ENCODE measurements at regions not wholly inside any gene's neighbourhood (a gene's known extent, or its start where the extent isn't known, plus 50 kb on each side); places are given as distances from the start of the nearest gene placed in this dataset.

GRCh38 chrX:125622899-125623298, 303.2 kb downstream of the TEX13C start:
- Histone ChIP-seq H4K20me1 (replicated peaks; ENCODE audit: control insufficient read depth, insufficient read depth, low read length) (no peaks in the 10 kb centered on the region), H3K27ac (ENCODE audit: extremely low read depth, low read depth, low read length) (no peak overlapping the region), H3K9ac (ENCODE audit: insufficient read depth in 1 of 2, low read depth in 2 of 2, low read length in 2 of 2) (no peak overlapping the region), H3K27me3 (ENCODE audit: control insufficient read depth in 2 of 2, insufficient read depth in 2 of 2, low read length in 2 of 2) (no peaks in the 10 kb centered on the region), H3K79me2 (ENCODE audit: control insufficient read depth, insufficient read depth, low read length) (no peaks in the 10 kb centered on the region), H3K4me2 (ENCODE audit: insufficient read depth, low read length) (no peak overlapping the region), H3K4me1 (replicated peaks in 1 of 2; ENCODE audit: control insufficient read depth in 2 of 2, insufficient read depth in 2 of 2, low read length in 2 of 2) (peaks cover 0 to 5% of the 10 kb centered on the region in 2 experiments; a peak in 2 of 5 replicates), H3K9me1 (ENCODE audit: control insufficient read depth, insufficient read depth, low read length) (no peaks in the 10 kb centered on the region), H2AFZ (ENCODE audit: low read depth, low read length) (no peak overlapping the region), H3K36me3 (ENCODE audit: control insufficient read depth, insufficient read depth, low read length) (no peaks in the 10 kb centered on the region), H3K9me3 (replicated peaks; ENCODE audit: control insufficient read depth, insufficient read depth, low read depth, low read length) (no peaks in the 10 kb centered on the region), H3K4me3 (no peak overlapping the region)
- ATAC-seq = peak; percentile 40; the same call in 1 of the 3 replicates
- no TSS peak for BruUV-seq (replicated peaks)
- 0% methylated on average over 2 of the region's 2 CpGs for WGBS (ENCODE audit: insufficient coverage, low coverage, missing lambda C conversion rate)
- DNase-seq (ENCODE audit: extremely low read depth in 1 of 4, low spot score in 3 of 4) = peak; percentile 7 to 34 (median 11)
- ChIA-PET POLR2A (interaction anchor here (0.7 kb wide), 1 partner anchor 204 kb away, joined by 3 read pairs; no protein-coding TSS in a partner anchor), CTCF (ENCODE audit: low intra/inter-chr PET ratio) (no interaction called here)
- in situ Hi-C loops (cut with MboI) (no loop called here), intact Hi-C loops (cut with micrococcal nuclease) (no loop called here)
- FAIRE-seq = peak; percentile 74
- peak; percentile 48; the same call in 1 of the 2 replicates for TF ChIP-seq SMARCA4 (IDR thresholded peaks at IDR 0.05)
- TF ChIP-seq TAL1 (IDR thresholded peaks at IDR 0.05) = peak; percentile 49; the same call in 1 of the 2 replicates
- TF ChIP-seq, protein P1, sequence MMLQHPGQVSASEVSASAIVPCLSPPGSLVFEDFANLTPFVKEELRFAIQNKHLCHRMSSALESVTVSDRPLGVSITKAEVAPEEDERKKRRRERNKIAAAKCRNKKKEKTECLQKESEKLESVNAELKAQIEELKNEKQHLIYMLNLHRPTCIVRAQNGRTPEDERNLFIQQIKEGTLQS (IDR thresholded peaks at IDR 0.05) = peak; percentile 21; the same call in 1 of the 2 replicates
- TF ChIP-seq, protein P1 (CRISPR knock-in tag; conservative IDR thresholded peaks at IDR 0.05) = no peak
- TF ChIP-seq TEAD4 (IDR thresholded peaks at IDR 0.05; ENCODE audit: low read length) = peak; percentile 61
- TF ChIP-seq TEAD4 (CRISPR knock-in tag; IDR thresholded peaks at IDR 0.05; ENCODE audit: borderline replicate concordance) = no peak
- TF ChIP-seq ARID1B (IDR thresholded peaks at IDR 0.05) = peak; percentile 81
- TF ChIP-seq HDAC2 (IDR thresholded peaks at IDR 0.05) = no peak
- TF ChIP-seq FOSL1 (tag; conservative IDR thresholded peaks at IDR 0.05) = peak; percentile 89
- no peak for TF ChIP-seq RAD21 (CRISPR knock-in tag; conservative IDR thresholded peaks at IDR 0.05 in 1 of 2, IDR thresholded peaks at IDR 0.05 in 1 of 2)
- TF ChIP-seq ZNF589 (CRISPR knock-in tag; IDR thresholded peaks at IDR 0.05; ENCODE audit: low read depth) = no peak
- TF ChIP-seq U2AF1 (optimal IDR thresholded peaks at IDR 0.05; ENCODE audit: low read depth, low read length) = no peak
- TF ChIP-seq, protein P2, sequence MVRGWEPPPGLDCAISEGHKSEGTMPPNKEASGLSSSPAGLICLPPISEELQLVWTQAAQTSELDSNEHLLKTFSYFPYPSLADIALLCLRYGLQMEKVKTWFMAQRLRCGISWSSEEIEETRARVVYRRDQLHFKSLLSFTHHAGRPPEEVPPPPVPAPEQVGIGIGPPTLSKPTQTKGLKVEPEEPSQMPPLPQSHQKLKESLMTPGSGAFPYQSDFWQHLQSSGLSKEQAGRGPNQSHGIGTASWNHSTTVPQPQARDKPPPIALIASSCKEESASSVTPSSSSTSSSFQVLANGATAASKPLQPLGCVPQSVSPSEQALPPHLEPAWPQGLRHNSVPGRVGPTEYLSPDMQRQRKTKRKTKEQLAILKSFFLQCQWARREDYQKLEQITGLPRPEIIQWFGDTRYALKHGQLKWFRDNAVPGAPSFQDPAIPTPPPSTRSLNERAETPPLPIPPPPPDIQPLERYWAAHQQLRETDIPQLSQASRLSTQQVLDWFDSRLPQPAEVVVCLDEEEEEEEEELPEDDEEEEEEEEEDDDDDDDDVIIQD (CRISPR knock-in tag; IDR thresholded peaks at IDR 0.05) = no peak
- no peak for TF ChIP-seq FIP1L1 (IDR thresholded peaks at IDR 0.05; ENCODE audit: low read depth, low read length, poor library complexity, severe bottlenecking)
- no peak for TF ChIP-seq ZNF217 (CRISPR knock-in tag; IDR thresholded peaks at IDR 0.05)
- TF ChIP-seq ETV1 (tag; conservative IDR thresholded peaks at IDR 0.05; ENCODE audit: low read depth) = no peak
- TF ChIP-seq RBM14 (IDR thresholded peaks at IDR 0.05; ENCODE audit: borderline replicate concordance, insufficient read depth, low read depth, low read length) = no peak
- TF ChIP-seq, protein P3, sequence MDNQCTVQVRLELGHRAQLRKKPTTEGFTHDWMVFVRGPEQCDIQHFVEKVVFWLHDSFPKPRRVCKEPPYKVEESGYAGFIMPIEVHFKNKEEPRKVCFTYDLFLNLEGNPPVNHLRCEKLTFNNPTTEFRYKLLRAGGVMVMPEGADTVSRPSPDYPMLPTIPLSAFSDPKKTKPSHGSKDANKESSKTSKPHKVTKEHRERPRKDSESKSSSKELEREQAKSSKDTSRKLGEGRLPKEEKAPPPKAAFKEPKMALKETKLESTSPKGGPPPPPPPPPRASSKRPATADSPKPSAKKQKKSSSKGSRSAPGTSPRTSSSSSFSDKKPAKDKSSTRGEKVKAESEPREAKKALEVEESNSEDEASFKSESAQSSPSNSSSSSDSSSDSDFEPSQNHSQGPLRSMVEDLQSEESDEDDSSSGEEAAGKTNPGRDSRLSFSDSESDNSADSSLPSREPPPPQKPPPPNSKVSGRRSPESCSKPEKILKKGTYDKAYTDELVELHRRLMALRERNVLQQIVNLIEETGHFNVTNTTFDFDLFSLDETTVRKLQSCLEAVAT (IDR thresholded peaks at IDR 0.05) = no peak
- TF ChIP-seq SMARCE1 (IDR thresholded peaks at IDR 0.05) = peak; percentile 32; the same call in 1 of the 2 replicates
